NB4 (cell line): ENCODE measurements at regions not wholly inside any gene's neighbourhood (a gene's known extent, or its start where the extent isn't known, plus 50 kb on each side); places are given as distances from the start of the nearest gene placed in this dataset.

Source experiments
- DNase-seq: peaks from one replicate; pipeline ENCODE4 v3.0.0; 2010; ENCODE audit warnings: low read depth
- H3K4me3 ChIP-seq: one replicate; pipeline ENCODE4 v1.5.1; 2011; ENCODE audit warnings: mild to moderate bottlenecking, low read depth, low read length, moderate library complexity
- MYC ChIP-seq: IDR thresholded peaks from 2 replicates; pipeline ENCODE4 v1.6.1; 2011; ENCODE audit warnings: low read depth, low read length
- POLR2A ChIP-seq: IDR thresholded peaks from 2 replicates; pipeline ENCODE4 v1.6.1; 2011; ENCODE audit warnings: mild to moderate bottlenecking; ENCODE audit not compliant: insufficient read length; ENCODE audit errors: extremely low read depth
- TF ChIP-seq, protein P1 (sequence below): IDR thresholded peaks from one replicate; pipeline ENCODE4 v1.5.1; 2012; ENCODE audit warnings: low read depth, low read length
- TF ChIP-seq, protein P2 (sequence below): IDR thresholded peaks from 2 replicates; pipeline ENCODE4 v1.6.1; 2011; ENCODE audit warnings: low read depth, low read length

DNA sequence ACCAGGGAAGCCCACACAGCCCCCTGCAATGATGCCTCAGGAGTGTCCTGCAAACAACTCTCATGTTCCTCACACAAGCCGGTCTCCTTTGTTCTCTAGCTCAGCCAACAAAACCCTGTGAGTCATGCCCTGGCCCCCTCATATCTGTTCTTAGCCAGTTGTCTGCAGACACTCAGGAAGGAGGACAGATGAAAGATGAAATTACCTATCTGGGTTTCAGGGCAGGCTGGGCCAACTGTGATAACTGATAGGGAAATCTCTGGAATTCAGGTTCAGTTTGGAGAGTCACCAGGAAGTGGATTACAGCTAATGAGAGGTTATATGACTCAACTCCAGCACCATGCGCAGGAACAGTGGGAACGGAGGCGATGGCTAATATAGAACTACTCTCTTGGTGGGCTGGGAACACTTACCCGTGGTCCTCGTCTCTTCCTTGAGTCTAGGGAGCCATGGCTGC, 352.0 kb upstream of the ADAMTS9 start:
- no peak for DNase-seq

DNA sequence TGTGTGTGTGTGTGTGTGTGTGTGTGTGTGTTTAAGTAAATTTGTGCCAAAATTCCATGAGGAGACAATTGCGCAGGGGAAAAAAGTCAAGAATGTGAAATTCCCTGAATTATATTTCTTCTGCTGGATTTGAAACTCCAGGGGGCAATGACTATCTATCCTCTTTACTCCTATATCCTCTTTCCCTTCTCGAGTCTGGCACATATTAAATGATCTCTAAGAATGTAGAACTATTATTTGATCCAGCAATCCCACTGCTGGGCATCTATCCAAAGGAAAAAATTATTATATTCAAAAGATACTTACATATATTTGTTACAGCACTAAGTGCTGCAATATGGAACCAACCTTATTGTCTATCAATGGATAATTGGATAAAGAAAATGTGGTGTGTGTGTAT, 350.1 kb upstream of the ADAMTS9 start:
- no peak overlapping the region for H3K4me3 ChIP-seq
- TF ChIP-seq POLR2A (no peak), MYC (no peak)
- TF ChIP-seq, protein P1, sequence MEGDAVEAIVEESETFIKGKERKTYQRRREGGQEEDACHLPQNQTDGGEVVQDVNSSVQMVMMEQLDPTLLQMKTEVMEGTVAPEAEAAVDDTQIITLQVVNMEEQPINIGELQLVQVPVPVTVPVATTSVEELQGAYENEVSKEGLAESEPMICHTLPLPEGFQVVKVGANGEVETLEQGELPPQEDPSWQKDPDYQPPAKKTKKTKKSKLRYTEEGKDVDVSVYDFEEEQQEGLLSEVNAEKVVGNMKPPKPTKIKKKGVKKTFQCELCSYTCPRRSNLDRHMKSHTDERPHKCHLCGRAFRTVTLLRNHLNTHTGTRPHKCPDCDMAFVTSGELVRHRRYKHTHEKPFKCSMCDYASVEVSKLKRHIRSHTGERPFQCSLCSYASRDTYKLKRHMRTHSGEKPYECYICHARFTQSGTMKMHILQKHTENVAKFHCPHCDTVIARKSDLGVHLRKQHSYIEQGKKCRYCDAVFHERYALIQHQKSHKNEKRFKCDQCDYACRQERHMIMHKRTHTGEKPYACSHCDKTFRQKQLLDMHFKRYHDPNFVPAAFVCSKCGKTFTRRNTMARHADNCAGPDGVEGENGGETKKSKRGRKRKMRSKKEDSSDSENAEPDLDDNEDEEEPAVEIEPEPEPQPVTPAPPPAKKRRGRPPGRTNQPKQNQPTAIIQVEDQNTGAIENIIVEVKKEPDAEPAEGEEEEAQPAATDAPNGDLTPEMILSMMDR, result no peak
- TF ChIP-seq, protein P2, sequence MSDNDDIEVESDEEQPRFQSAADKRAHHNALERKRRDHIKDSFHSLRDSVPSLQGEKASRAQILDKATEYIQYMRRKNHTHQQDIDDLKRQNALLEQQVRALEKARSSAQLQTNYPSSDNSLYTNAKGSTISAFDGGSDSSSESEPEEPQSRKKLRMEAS, result no peak
- DNase-seq, result no peak

More for the DNA sequence above, 352.0 kb upstream of the ADAMTS9 start:
- TF ChIP-seq MYC, result no peak
- TF ChIP-seq, protein P1, result no peak
- no peak for TF ChIP-seq POLR2A
- TF ChIP-seq, protein P2, result no peak
- H3K4me3 ChIP-seq, result no peak overlapping the region

DNA sequence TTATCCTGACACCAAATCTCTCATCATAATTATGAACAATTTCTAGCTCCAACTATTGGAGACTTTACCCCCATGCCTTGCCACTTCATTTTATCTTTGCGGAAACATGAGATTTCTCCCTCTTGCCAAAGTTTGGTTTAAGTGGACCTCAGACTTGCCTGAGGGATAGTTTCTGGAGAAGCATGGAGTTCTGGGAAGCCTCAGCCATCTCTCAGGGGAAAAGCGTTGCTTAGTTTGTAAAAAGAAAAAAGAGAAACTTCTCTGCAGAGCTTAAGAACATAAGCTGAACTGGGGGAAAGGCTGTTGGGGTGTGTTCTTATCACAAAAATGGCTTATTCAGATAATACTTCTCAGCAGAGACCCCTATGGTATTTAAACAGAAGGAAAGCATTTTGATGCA, 347.4 kb upstream of the ADAMTS9 start:
- DNase-seq, result no peak
- TF ChIP-seq, protein P1, result no peak
- TF ChIP-seq, protein P2, result no peak
- TF ChIP-seq MYC, result no peak
- no peak for TF ChIP-seq POLR2A
- no peak overlapping the region for H3K4me3 ChIP-seq

DNA sequence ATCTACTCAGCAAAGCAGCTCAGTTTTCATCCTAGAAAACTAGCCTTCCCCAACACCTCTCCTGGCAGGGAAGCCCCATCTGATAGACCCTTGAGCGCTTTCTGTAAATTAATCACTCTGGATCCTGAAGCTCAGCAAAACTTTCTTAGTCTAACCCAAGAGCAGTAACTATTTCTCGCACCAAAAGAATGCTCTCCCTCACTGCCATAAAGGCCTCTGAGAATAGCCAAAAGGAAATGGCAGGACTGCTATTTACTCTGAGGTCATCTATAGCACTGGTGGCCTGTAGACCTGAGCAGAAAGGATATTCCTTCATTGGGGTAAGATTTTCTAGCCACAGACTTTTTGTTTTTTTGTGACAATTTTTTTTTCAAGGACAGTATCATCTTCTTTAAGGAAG, 345.8 kb upstream of the ADAMTS9 start:
- no peak for DNase-seq
- H3K4me3 ChIP-seq, result no peak overlapping the region
- TF ChIP-seq, protein P1, result no peak
- TF ChIP-seq, protein P2, result no peak
- TF ChIP-seq MYC, result no peak
- TF ChIP-seq POLR2A, result no peak

DNA sequence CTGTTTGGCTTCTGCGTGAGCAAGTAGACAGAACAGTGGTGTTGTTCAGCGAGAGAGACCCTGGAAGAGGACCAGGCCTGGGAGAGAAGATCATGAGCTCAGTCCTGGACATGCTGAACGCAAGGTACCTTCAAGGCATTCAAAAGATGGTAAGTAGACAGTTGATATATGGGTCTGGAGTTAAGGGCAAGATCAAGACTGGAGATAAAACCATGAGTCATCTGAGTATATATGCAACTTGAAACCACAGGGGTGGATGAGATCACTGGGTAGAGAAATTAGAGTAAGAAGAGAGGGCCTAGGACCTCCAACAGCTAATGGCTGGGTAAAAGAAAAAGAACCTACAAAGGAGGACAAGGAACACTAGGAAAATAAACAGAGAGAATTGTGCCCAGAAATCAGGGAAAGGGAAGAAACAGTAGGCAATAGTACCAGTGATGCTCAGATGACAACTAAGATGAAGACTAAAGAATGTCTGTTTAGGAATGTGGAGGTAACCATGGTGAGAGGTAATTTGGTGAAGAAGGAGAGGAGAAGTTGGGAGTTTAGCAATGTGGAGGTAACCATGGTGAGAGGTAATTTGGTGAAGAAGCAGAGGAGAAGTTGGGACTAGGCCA, 343.2 kb upstream of the ADAMTS9 start:
- no peak overlapping the region for H3K4me3 ChIP-seq
- TF ChIP-seq MYC (no peak), POLR2A (no peak)
- TF ChIP-seq, protein P1, result no peak
- TF ChIP-seq, protein P2, result no peak
- peak; percentile 58 for DNase-seq
